Neural cell (in vitro differentiated cells): ENCODE measurements at regions not wholly inside any gene's neighbourhood (a gene's known extent, or its start where the extent isn't known, plus 50 kb on each side); places are given as distances from the start of the nearest gene placed in this dataset.

ENCODE experiments used
- H2AFZ ChIP-seq: fragments of 200-600, 300-800 bp; sonication (generic), shearing (Covaris generic); 2 replicates; pipeline ENCODE4 v1.6.0; 2014; ENCODE audit warnings: low read depth, mild to moderate bottlenecking, antibody characterized with exemption, low read length, moderate library complexity
- H3F3A ChIP-seq: fragments of 200-600 bp; shearing (Covaris generic); 2 replicates; pipeline ENCODE4 v1.6.1; 2016; ENCODE audit warnings: mild to moderate bottlenecking, moderate library complexity, mixed read lengths, antibody characterized with exemption, low read length; ENCODE audit not compliant: insufficient read depth, poor library complexity, severe bottlenecking
- H3K27ac ChIP-seq: fragments of 200-600, 300-800 bp; sonication (generic), shearing (Covaris generic); 2 replicates; pipeline ENCODE4 v1.5.1; 2014; ENCODE audit warnings: mild to moderate bottlenecking, low read length, moderate library complexity
- H3K27me3 ChIP-seq: fragments of 300-800, 200-600 bp; sonication (generic), shearing (Covaris generic); 2 replicates; pipeline ENCODE4 v1.6.0; 2014; ENCODE audit warnings: mild to moderate bottlenecking, low read depth, low read length, moderate library complexity; ENCODE audit not compliant: insufficient read depth
- H3K36me3 ChIP-seq: fragments of 300-800, 200-600 bp; sonication (generic), shearing (Covaris generic); 2 replicates; pipeline ENCODE4 v1.5.1; 2014; ENCODE audit warnings: mild to moderate bottlenecking, antibody characterized with exemption, low read length, moderate library complexity; ENCODE audit not compliant: insufficient read depth
- H3K4me2 ChIP-seq: fragments of 300-800, 200-600 bp; sonication (generic), shearing (Covaris generic); 2 replicates; pipeline ENCODE4 v1.6.0; 2014; ENCODE audit warnings: mild to moderate bottlenecking, low read length
- H3K4me3 ChIP-seq: fragments of 300-800, 200-600 bp; sonication (generic), shearing (Covaris generic); 2 replicates; pipeline ENCODE4 v1.5.1; 2014; ENCODE audit warnings: mild to moderate bottlenecking, low read length, moderate library complexity
- H3K79me2 ChIP-seq: fragments of 200-600 bp; shearing (Covaris generic); replicated peaks from 2 replicates; pipeline ENCODE4 v1.6.0; 2014; ENCODE audit warnings: mild to moderate bottlenecking, low read length, moderate library complexity; ENCODE audit not compliant: insufficient read depth
- H3K9ac ChIP-seq: fragments of 300-800, 200-600 bp; sonication (generic), shearing (Covaris generic); 2 replicates; pipeline ENCODE4 v1.6.1; 2016; ENCODE audit warnings: mild to moderate bottlenecking, low read length, mixed read lengths
- H3K9me2 ChIP-seq: fragments of 200-600 bp; shearing (Covaris generic); 2 replicates; pipeline ENCODE4 v1.6.1; 2016; ENCODE audit warnings: mild to moderate bottlenecking, low read length, mixed read lengths; ENCODE audit not compliant: insufficient read depth
- H3K9me3 ChIP-seq: fragments of 200-600, 300-800 bp; sonication (generic), shearing (Covaris generic); 2 replicates; pipeline ENCODE4 v1.6.1; 2016; ENCODE audit warnings: mild to moderate bottlenecking, mixed run types, low read length, moderate library complexity, mixed read lengths
- H4K20me1 ChIP-seq: fragments of 200-600 bp; shearing (Covaris generic); 2 replicates; pipeline ENCODE4 v1.6.1; 2016; ENCODE audit warnings: mild to moderate bottlenecking, mixed run types; ENCODE audit not compliant: insufficient read depth
- EP300 ChIP-seq: fragments of 450-650 bp; conservative IDR thresholded peaks from 2 replicates; pipeline ENCODE4 v1.6.1; 2014; ENCODE audit warnings: antibody characterized with exemption, mild to moderate bottlenecking, moderate library complexity; ENCODE audit not compliant: poor library complexity, severe bottlenecking
- EZH2 ChIP-seq: fragments of 200-600, 300-800 bp; shearing (Covaris generic), sonication (generic); IDR thresholded peaks from 2 replicates; pipeline ENCODE4 v1.6.1; 2014; ENCODE audit warnings: antibody characterized with exemption, low read length, borderline replicate concordance, mild to moderate bottlenecking; ENCODE audit not compliant: insufficient read depth, poor library complexity, severe bottlenecking
- MXI1 ChIP-seq: fragments of 450-650 bp; conservative IDR thresholded peaks from 2 replicates; pipeline ENCODE4 v1.6.1; 2014; ENCODE audit warnings: antibody characterized with exemption, mild to moderate bottlenecking; ENCODE audit not compliant: poor library complexity, severe bottlenecking
- POLR2AphosphoS5 ChIP-seq: IDR thresholded peaks from 2 replicates; pipeline ENCODE4 v1.6.1; 2012
- RAD21 ChIP-seq: fragments of 450-650 bp; conservative IDR thresholded peaks from 2 replicates; pipeline ENCODE4 v1.6.1; 2014; ENCODE audit warnings: antibody characterized with exemption, mild to moderate bottlenecking, moderate library complexity
- SMC3 ChIP-seq: fragments of 450-650 bp; conservative IDR thresholded peaks from 2 replicates; pipeline ENCODE4 v1.6.1; 2014; ENCODE audit warnings: antibody characterized with exemption, mild to moderate bottlenecking, moderate library complexity; ENCODE audit not compliant: poor library complexity
- TAF1 ChIP-seq: IDR thresholded peaks from 2 replicates; pipeline ENCODE4 v1.6.1; 2012; ENCODE audit warnings: low read depth
- TF ChIP-seq, protein P1 (sequence below): fragments of 450-650 bp; IDR thresholded peaks from 2 replicates; pipeline ENCODE4 v1.5.1; 2014; ENCODE audit warnings: antibody characterized with exemption, mild to moderate bottlenecking, moderate library complexity; ENCODE audit not compliant: poor library complexity, severe bottlenecking
- TF ChIP-seq, protein P2 (sequence below): IDR thresholded peaks from 2 replicates; pipeline ENCODE4 v1.6.1; 2012; ENCODE audit warnings: borderline replicate concordance

DNA sequence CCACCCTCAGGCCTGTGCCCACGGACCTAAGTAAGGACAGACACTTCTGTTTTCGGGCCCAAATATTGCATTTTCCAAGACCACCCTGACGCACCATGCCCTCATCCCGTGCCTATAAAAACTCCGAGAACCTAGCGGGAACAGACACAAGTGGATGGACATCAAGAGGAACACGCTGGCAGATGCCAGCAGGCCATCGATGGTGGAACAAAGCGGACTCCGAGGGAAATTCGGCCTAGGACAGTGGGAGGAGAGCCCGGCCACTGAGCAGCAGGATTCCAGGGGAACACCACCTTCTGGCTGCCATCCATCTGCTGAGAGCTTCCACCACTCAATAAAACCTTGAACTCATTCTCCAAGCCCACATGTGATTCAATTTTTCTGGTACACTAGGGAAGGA, 243.6 kb upstream of the ZWINT start:
- Histone ChIP-seq H3K4me3 (no peak overlapping the region), H3F3A (no peaks in the 10 kb centered on the region), H3K9ac (no peak overlapping the region), H2AFZ (no peak overlapping the region), H3K27ac (no peak overlapping the region), H4K20me1 (no peaks in the 10 kb centered on the region), H3K79me2 (no peaks in the 10 kb centered on the region), H3K9me3 (no peaks in the 10 kb centered on the region), H3K27me3 (no peaks in the 10 kb centered on the region), H3K9me2 (no peaks in the 10 kb centered on the region), H3K4me2 (no peak overlapping the region), H3K36me3 (no peaks in the 10 kb centered on the region)
- no peak for TF ChIP-seq EP300
- no peak for TF ChIP-seq RAD21
- no peak for TF ChIP-seq SMC3
- TF ChIP-seq MXI1: no peak
- TF ChIP-seq, protein P1, sequence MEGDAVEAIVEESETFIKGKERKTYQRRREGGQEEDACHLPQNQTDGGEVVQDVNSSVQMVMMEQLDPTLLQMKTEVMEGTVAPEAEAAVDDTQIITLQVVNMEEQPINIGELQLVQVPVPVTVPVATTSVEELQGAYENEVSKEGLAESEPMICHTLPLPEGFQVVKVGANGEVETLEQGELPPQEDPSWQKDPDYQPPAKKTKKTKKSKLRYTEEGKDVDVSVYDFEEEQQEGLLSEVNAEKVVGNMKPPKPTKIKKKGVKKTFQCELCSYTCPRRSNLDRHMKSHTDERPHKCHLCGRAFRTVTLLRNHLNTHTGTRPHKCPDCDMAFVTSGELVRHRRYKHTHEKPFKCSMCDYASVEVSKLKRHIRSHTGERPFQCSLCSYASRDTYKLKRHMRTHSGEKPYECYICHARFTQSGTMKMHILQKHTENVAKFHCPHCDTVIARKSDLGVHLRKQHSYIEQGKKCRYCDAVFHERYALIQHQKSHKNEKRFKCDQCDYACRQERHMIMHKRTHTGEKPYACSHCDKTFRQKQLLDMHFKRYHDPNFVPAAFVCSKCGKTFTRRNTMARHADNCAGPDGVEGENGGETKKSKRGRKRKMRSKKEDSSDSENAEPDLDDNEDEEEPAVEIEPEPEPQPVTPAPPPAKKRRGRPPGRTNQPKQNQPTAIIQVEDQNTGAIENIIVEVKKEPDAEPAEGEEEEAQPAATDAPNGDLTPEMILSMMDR: no peak
- TF ChIP-seq, protein P2, sequence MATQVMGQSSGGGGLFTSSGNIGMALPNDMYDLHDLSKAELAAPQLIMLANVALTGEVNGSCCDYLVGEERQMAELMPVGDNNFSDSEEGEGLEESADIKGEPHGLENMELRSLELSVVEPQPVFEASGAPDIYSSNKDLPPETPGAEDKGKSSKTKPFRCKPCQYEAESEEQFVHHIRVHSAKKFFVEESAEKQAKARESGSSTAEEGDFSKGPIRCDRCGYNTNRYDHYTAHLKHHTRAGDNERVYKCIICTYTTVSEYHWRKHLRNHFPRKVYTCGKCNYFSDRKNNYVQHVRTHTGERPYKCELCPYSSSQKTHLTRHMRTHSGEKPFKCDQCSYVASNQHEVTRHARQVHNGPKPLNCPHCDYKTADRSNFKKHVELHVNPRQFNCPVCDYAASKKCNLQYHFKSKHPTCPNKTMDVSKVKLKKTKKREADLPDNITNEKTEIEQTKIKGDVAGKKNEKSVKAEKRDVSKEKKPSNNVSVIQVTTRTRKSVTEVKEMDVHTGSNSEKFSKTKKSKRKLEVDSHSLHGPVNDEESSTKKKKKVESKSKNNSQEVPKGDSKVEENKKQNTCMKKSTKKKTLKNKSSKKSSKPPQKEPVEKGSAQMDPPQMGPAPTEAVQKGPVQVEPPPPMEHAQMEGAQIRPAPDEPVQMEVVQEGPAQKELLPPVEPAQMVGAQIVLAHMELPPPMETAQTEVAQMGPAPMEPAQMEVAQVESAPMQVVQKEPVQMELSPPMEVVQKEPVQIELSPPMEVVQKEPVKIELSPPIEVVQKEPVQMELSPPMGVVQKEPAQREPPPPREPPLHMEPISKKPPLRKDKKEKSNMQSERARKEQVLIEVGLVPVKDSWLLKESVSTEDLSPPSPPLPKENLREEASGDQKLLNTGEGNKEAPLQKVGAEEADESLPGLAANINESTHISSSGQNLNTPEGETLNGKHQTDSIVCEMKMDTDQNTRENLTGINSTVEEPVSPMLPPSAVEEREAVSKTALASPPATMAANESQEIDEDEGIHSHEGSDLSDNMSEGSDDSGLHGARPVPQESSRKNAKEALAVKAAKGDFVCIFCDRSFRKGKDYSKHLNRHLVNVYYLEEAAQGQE: no peak
- TF ChIP-seq POLR2AphosphoS5: no peak
- no peak for TF ChIP-seq EZH2
- no peak for TF ChIP-seq TAF1

DNA sequence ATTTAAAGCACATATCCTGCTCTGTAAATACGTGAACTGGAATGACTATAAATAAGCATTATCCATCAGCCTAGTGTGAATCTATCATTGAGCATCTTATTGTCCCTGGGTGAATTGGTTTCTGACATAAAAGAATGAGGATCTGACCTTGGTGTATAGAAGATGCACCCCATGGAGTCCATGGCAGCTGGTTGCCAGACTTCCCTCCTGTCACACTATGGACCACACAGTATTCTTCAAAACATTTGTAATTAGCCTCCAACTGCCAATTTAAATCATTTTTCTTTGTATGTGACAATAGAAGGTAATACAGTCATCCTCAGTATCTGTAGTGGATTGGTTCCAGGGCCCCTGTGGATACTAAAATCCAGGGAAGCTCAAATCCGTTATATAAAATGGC, 238.1 kb upstream of the ZWINT start:
- H2AFZ ChIP-seq: no peak overlapping the region
- H3K9me2 ChIP-seq: no peaks in the 10 kb centered on the region
- H3K9ac ChIP-seq: no peak overlapping the region
- no peak overlapping the region for H3K4me2 ChIP-seq
- no peaks in the 10 kb centered on the region for H3K9me3 ChIP-seq
- no peaks in the 10 kb centered on the region for H3K27me3 ChIP-seq
- H3K36me3 ChIP-seq: no peaks in the 10 kb centered on the region
- no peaks in the 10 kb centered on the region for H3F3A ChIP-seq
- H3K79me2 ChIP-seq: no peaks in the 10 kb centered on the region
- no peak overlapping the region for H3K4me3 ChIP-seq
- no peak overlapping the region for H3K27ac ChIP-seq
- no peak for TF ChIP-seq EZH2
- H4K20me1 ChIP-seq: no peaks in the 10 kb centered on the region

DNA sequence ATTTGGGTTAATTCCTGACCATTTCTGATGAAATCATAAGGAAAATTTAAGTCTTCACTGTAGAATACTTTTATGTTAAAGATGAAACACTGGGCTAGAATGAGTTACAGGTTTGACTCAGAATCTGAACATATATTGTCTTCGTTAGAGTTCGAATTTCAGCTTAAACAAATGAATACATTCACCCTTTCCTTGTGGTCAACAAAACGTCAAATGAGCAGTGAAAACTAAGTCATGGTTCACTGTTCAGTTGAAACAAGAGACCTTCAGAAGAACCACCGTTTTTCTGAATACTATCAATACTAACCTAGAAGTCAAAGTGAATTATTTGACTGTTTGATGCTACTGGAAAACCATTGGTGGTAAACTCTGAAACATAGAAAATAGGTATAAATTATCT, 235.2 kb upstream of the ZWINT start:
- H3K27ac ChIP-seq: no peak overlapping the region
- H3K4me3 ChIP-seq: no peak overlapping the region
- peaks cover 4% of the 10 kb centered on the region for H3K9me2 ChIP-seq
- H2AFZ ChIP-seq: no peak overlapping the region
- H3K36me3 ChIP-seq: no peaks in the 10 kb centered on the region
- H3K4me2 ChIP-seq: no peak overlapping the region
- no peaks in the 10 kb centered on the region for H3F3A ChIP-seq
- no peaks in the 10 kb centered on the region for H4K20me1 ChIP-seq
- TF ChIP-seq POLR2AphosphoS5 (no peak), MXI1 (no peak), EP300 (no peak), SMC3 (no peak), TAF1 (no peak), RAD21 (no peak), EZH2 (no peak)
- TF ChIP-seq, protein P1: no peak
- TF ChIP-seq, protein P2: no peak
- no peak overlapping the region for H3K9ac ChIP-seq
- no peaks in the 10 kb centered on the region for H3K9me3 ChIP-seq
- no peaks in the 10 kb centered on the region for H3K79me2 ChIP-seq
- no peaks in the 10 kb centered on the region for H3K27me3 ChIP-seq
